ENCODE measurements at regions not wholly inside any gene's neighbourhood (a gene's known extent, or its start where the extent isn't known, plus 50 kb on each side); places are given as distances from the start of the nearest gene placed in this dataset.

GRCh38 chrX:126065901-126066660 is 100.0 kb downstream of the DCAF12L2 start:
- 51 to 81% (median 75%) methylated on average over 9 to 17 of the region's 17 CpGs for WGBS, 4 donors
- ATAC-seq = no peak

More at GRCh38 chrX:126065901-126066660, 100.0 kb downstream of the DCAF12L2 start:
- Histone ChIP-seq H3K9me3 (no peaks in the 10 kb centered on the region), H3K4me1 (no peaks in the 10 kb centered on the region), H3K36me3 (no peaks in the 10 kb centered on the region), H3K4me3 (no peak overlapping the region), H3K27me3 (no peaks in the 10 kb centered on the region), H3K27ac (no peak overlapping the region)
- intact Hi-C loops (cut with DNase I) = loop anchor here in 1 of 10 donors (10.0 kb wide), 1 partner anchor 59 kb away; no protein-coding TSS in a partner anchor
- no peak for DNase-seq
- TF ChIP-seq POLR2A (IDR thresholded peaks at IDR 0.05) = no peak
- TF ChIP-seq, protein P1, sequence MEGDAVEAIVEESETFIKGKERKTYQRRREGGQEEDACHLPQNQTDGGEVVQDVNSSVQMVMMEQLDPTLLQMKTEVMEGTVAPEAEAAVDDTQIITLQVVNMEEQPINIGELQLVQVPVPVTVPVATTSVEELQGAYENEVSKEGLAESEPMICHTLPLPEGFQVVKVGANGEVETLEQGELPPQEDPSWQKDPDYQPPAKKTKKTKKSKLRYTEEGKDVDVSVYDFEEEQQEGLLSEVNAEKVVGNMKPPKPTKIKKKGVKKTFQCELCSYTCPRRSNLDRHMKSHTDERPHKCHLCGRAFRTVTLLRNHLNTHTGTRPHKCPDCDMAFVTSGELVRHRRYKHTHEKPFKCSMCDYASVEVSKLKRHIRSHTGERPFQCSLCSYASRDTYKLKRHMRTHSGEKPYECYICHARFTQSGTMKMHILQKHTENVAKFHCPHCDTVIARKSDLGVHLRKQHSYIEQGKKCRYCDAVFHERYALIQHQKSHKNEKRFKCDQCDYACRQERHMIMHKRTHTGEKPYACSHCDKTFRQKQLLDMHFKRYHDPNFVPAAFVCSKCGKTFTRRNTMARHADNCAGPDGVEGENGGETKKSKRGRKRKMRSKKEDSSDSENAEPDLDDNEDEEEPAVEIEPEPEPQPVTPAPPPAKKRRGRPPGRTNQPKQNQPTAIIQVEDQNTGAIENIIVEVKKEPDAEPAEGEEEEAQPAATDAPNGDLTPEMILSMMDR (IDR thresholded peaks at IDR 0.05) = no peak

Data from heart left ventricle (tissue), 16 donors.